Stimulated activated CD8-positive, alpha-beta memory T cell treated with anti-CD3 and anti-CD28 coated beads, Interleukin-2, amount 100 ng/mL, for 1 hour (primary cell): ENCODE measurements at regions not wholly inside any gene's neighbourhood (a gene's known extent, or its start where the extent isn't known, plus 50 kb on each side); places are given as distances from the start of the nearest gene placed in this dataset.
"Not testable (repeated sequence)": the region's sequence is repeated elsewhere in the genome, so short reads cannot be mapped to it uniquely, and the experiment has no call there.

Source experiments
- DNase-seq, 2 donors: peaks; one replicate each; pipeline ENCODE4 v3.0.0-alpha.2; 2020; ENCODE audit warnings: low read depth in 2 of 2

GRCh38 chr2:8597094-8597493 lies 84.8 kb upstream of the ID2 start:
- DNase-seq, result no peak

- no peak for DNase-seq
These were observed 84.2 kb upstream of the ID2 start for GRCh38 chr2:8597559-8598225.

GRCh38 chr2:8598295-8599165 lies 83.3 kb upstream of the ID2 start:
- DNase-seq, result no peak

GRCh38 chr2:8599421-8600242 lies 82.2 kb upstream of the ID2 start:
- no peak for DNase-seq

- no peak for DNase-seq
These were observed 81.4 kb upstream of the ID2 start for GRCh38 chr2:8600456-8600855.

GRCh38 chr2:8602809-8603208 lies 79.0 kb upstream of the ID2 start:
- DNase-seq, result no peak

- not testable (repeated sequence) for DNase-seq
These were observed 78.5 kb upstream of the ID2 start for GRCh38 chr2:8603356-8603755.

GRCh38 chr2:8604262-8604661 lies 77.6 kb upstream of the ID2 start:
- DNase-seq, result no peak

- no peak for DNase-seq
These were observed 76.3 kb upstream of the ID2 start for GRCh38 chr2:8605351-8606065.

GRCh38 chr2:8606226-8606625 lies 75.6 kb upstream of the ID2 start:
- no peak for DNase-seq

- no peak for DNase-seq
These were observed 75.0 kb upstream of the ID2 start for GRCh38 chr2:8606649-8607550.

- no peak for DNase-seq
These were observed 74.2 kb upstream of the ID2 start for GRCh38 chr2:8607606-8608005.

- DNase-seq, result no peak
These were observed 73.4 kb upstream of the ID2 start for GRCh38 chr2:8608411-8608954.

GRCh38 chr2:8609357-8609811 lies 72.5 kb upstream of the ID2 start:
- DNase-seq, result no peak

GRCh38 chr2:8610775-8611174 lies 71.1 kb upstream of the ID2 start:
- not testable (repeated sequence) for DNase-seq

GRCh38 chr2:8611246-8611645 lies 70.6 kb upstream of the ID2 start:
- DNase-seq, result no peak

GRCh38 chr2:8611700-8612099 lies 70.2 kb upstream of the ID2 start:
- no peak for DNase-seq

- DNase-seq, result no peak
These were observed 69.1 kb upstream of the ID2 start for GRCh38 chr2:8612734-8613179.

- not testable (repeated sequence) for DNase-seq
These were observed 68.5 kb upstream of the ID2 start for GRCh38 chr2:8613207-8613999.
